ENCODE measurements at regions not wholly inside any gene's neighbourhood (a gene's known extent, or its start where the extent isn't known, plus 50 kb on each side); places are given as distances from the start of the nearest gene placed in this dataset.

DNA sequence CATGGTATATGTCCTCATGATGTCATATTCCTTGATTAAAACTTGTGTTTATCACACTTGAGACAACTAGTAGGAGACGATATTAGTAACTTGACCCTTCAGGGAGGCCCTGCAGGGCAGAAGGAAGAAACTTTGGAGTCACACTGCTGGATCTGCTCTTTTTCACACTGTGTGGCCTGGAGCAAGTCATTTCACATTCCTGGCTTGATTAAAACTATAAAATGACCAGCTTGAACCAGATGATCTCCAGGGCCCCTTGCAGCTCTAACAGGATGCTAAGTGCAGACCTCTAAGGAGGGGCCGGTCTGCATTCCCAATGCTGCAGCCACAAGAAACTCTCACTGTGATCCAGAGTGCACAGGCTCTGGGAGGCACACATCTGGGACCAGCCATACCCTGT, 146.4 kb upstream of the ZNF366 start:
- H3K56ac ChIP-seq (replicated peaks; ENCODE audit: insufficient read length, low read depth, low read length), result no peak overlapping the region
- no peak overlapping the region for H2BK12ac ChIP-seq (ENCODE audit: low read depth, low read length)
- no peak for FAIRE-seq
- no peak overlapping the region for H2BK15ac ChIP-seq (ENCODE audit: low read length)
- H3K4ac ChIP-seq (replicated peaks; ENCODE audit: insufficient read length, low read depth, low read length), result no peak overlapping the region
- no peaks in the 10 kb centered on the region for H3K9me3 ChIP-seq (ENCODE audit: insufficient read depth in 2 of 2, low read depth in 1 of 2, low read length in 1 of 2)
- H3K23ac ChIP-seq (ENCODE audit: insufficient read length), result no peak overlapping the region
- H2BK20ac ChIP-seq (ENCODE audit: low read length), result no peak overlapping the region
- H2AK5ac ChIP-seq (ENCODE audit: low read depth, low read length), result no peak overlapping the region
- no peaks in the 10 kb centered on the region for H3K79me2 ChIP-seq (ENCODE audit: control insufficient read depth in 1 of 2, insufficient read depth in 2 of 2, low read length in 2 of 2)
- no peak overlapping the region for H4K8ac ChIP-seq (ENCODE audit: extremely low read depth, insufficient read depth, low read length)
- H3K14ac ChIP-seq (ENCODE audit: insufficient read length), result no peak overlapping the region
- no peak overlapping the region for H3K4me3 ChIP-seq (ENCODE audit: extremely low read depth in 1 of 4, insufficient read depth in 2 of 4, low read depth in 3 of 4, low read length in 4 of 4)
- H4K5ac ChIP-seq (ENCODE audit: insufficient read length, low read depth, low read length), result no peak overlapping the region
- H3K4me2 ChIP-seq (ENCODE audit: insufficient read depth in 1 of 2, low read depth in 2 of 2, low read length in 2 of 2), result no peak overlapping the region
- H3K79me1 ChIP-seq (ENCODE audit: low read depth, low read length), result no peaks in the 10 kb centered on the region
- no peak overlapping the region for H3K18ac ChIP-seq (ENCODE audit: extremely low read depth, low read length)
- ChIA-PET CTCF (ENCODE audit: partially characterized antibody) (interaction anchor here (0.9 to 1.8 kb wide), 2 partner anchors 13 to 14 kb away, joined by 3 to 6 read pairs; no protein-coding TSS in a partner anchor), POLR2A (ENCODE audit: partially characterized antibody) (no interaction called here)
- no peak overlapping the region for H3K27ac ChIP-seq (ENCODE audit: low read depth, low read length)
- H3K27me3 ChIP-seq (replicated peaks in 1 of 4; ENCODE audit: control insufficient read depth in 3 of 4, extremely low read depth in 1 of 4, insufficient read depth in 3 of 4, low read length in 3 of 4), result no peaks in the 10 kb centered on the region; a peak in 1 of 7 replicates
- no peak overlapping the region for H2AFZ ChIP-seq (ENCODE audit: low read length)
- H3K4me1 ChIP-seq (replicated peaks in 1 of 4; ENCODE audit: control insufficient read depth in 3 of 4, insufficient read depth in 4 of 4, low read length in 3 of 4), result peaks cover 0 to 2% (median 1%) of the 10 kb centered on the region in 4 experiments; a peak in 3 of 7 replicates
- DNase-seq (ENCODE audit: low read depth in 1 of 2, low spot score in 2 of 2), result no peak
- TF ChIP-seq YY1 (IDR thresholded peaks at IDR 0.05; ENCODE audit: low read depth, low read length), result no peak
- TF ChIP-seq MAFK (IDR thresholded peaks at IDR 0.05; ENCODE audit: low read depth, low read length), result no peak
- TF ChIP-seq, protein P1, sequence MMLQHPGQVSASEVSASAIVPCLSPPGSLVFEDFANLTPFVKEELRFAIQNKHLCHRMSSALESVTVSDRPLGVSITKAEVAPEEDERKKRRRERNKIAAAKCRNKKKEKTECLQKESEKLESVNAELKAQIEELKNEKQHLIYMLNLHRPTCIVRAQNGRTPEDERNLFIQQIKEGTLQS (IDR thresholded peaks at IDR 0.05; ENCODE audit: insufficient read depth, low read depth, low read length), result no peak
- no peak for TF ChIP-seq HDAC6 (IDR thresholded peaks at IDR 0.05; ENCODE audit: low read depth, low read length)
- TF ChIP-seq RBBP5 (IDR thresholded peaks at IDR 0.05; ENCODE audit: borderline replicate concordance, low read depth, low read length), result no peak
- TF ChIP-seq, protein P2, sequence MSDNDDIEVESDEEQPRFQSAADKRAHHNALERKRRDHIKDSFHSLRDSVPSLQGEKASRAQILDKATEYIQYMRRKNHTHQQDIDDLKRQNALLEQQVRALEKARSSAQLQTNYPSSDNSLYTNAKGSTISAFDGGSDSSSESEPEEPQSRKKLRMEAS (IDR thresholded peaks at IDR 0.05), result no peak
- H3K23me2 ChIP-seq (ENCODE audit: low read depth, low read length), result no peaks in the 10 kb centered on the region
- no peak overlapping the region for H3K9ac ChIP-seq (replicated peaks in 1 of 4; ENCODE audit: extremely low read depth in 1 of 4, low read depth in 3 of 4, low read length in 3 of 4)
- no peak overlapping the region for H4K91ac ChIP-seq (replicated peaks; ENCODE audit: insufficient read length, low read length)
- whole genome bisulfite sequencing, 2 experiments (ENCODE audit: extremely low coverage in 1 of 2, insufficient coverage in 1 of 2, insufficient read length in 1 of 2, insufficient replicate concordance in 2 of 2, low coverage in 1 of 2, low lambda C conversion rate in 2 of 2, missing lambda C conversion rate in 1 of 2), result 89% methylated on average over 2 of the region's 2 CpGs; no CpG with 5 or more reads in 1 of the 2 experiments
- H3K36me3 ChIP-seq (ENCODE audit: control insufficient read depth in 2 of 4, insufficient read depth in 4 of 4, low read length in 3 of 4), result no peaks in the 10 kb centered on the region
- no peak overlapping the region for H2BK120ac ChIP-seq (replicated peaks; ENCODE audit: low read depth, low read length)
- H4K20me1 ChIP-seq (replicated peaks in 1 of 2; ENCODE audit: control insufficient read depth in 1 of 2, insufficient read depth in 2 of 2, low read length in 2 of 2), result no peaks in the 10 kb centered on the region
- H2BK5ac ChIP-seq (ENCODE audit: low read depth, low read length), result no peak overlapping the region

All from H1 (cell line).